MCF 10A (cell line): ENCODE measurements at regions not wholly inside any gene's neighbourhood (a gene's known extent, or its start where the extent isn't known, plus 50 kb on each side); places are given as distances from the start of the nearest gene placed in this dataset.

ENCODE experiments used
- BruUV-seq: library from RNA; stranded (reverse); fragments of 400-500 nt; replicated peaks from 2 replicates; lab custom pipeline; 2021; lab: Mats Ljungman, UMichigan
- CTCF ChIA-PET: fragments of 300-600 bp; sonication (Branson Sonifier 250); formaldehyde crosslinking; extraction: SDS; loops from one replicate; lab custom pipeline; 2021; ENCODE audit warnings: antibody characterized with exemption, inconsistent platforms; lab: Yijun Ruan, JAX
- POLR2A ChIA-PET: fragments of 300-600, 350-650 bp; sonication (Branson Sonifier 250); formaldehyde crosslinking; extraction: SDS; loops from one replicate; lab custom pipeline; 2020; ENCODE audit warnings: antibody characterized with exemption, inconsistent platforms; lab: Yijun Ruan, JAX
- DNase-seq: peaks from one replicate; pipeline ENCODE4 v3.0.0-alpha.2; 2018; ENCODE audit not compliant: unreplicated experiment
- H3K27ac Mint-ChIP-seq: one replicate; pipeline ENCODE4 v1.8.0; 2022; ENCODE audit warnings: mild to moderate bottlenecking, low read depth, mixed read lengths; ENCODE audit not compliant: unreplicated experiment
- H3K27me3 Mint-ChIP-seq: one replicate; pipeline ENCODE4 v1.8.0; 2022; ENCODE audit warnings: mixed read lengths; ENCODE audit not compliant: insufficient read depth, unreplicated experiment
- H3K36me3 Mint-ChIP-seq: one replicate; pipeline ENCODE4 v1.8.0; 2022; ENCODE audit warnings: mild to moderate bottlenecking, moderate library complexity, mixed read lengths; ENCODE audit not compliant: insufficient read depth, unreplicated experiment
- H3K4me1 Mint-ChIP-seq: one replicate; pipeline ENCODE4 v1.8.0; 2022; ENCODE audit warnings: mixed read lengths; ENCODE audit not compliant: insufficient read depth, unreplicated experiment
- H3K4me3 Mint-ChIP-seq: one replicate; pipeline ENCODE4 v1.8.0; 2022; ENCODE audit warnings: mild to moderate bottlenecking, moderate library complexity, mixed read lengths; ENCODE audit not compliant: unreplicated experiment
- H3K9me3 Mint-ChIP-seq: one replicate; pipeline ENCODE4 v1.8.0; 2022; ENCODE audit warnings: mixed read lengths; ENCODE audit not compliant: unreplicated experiment
- intact Hi-C: fragments of 100-400 bp; cut with micrococcal nuclease; formaldehyde crosslinking; loops from 2 replicates; pipeline ENCODE4 v1.14.1; 2022
- TF ChIP-seq, protein P1 (sequence below): fragments of 200-600 bp; IDR thresholded peaks from one replicate; pipeline ENCODE4 v1.8.0; 2022; ENCODE audit warnings: antibody characterized with exemption, mild to moderate bottlenecking; ENCODE audit not compliant: unreplicated experiment

DNA sequence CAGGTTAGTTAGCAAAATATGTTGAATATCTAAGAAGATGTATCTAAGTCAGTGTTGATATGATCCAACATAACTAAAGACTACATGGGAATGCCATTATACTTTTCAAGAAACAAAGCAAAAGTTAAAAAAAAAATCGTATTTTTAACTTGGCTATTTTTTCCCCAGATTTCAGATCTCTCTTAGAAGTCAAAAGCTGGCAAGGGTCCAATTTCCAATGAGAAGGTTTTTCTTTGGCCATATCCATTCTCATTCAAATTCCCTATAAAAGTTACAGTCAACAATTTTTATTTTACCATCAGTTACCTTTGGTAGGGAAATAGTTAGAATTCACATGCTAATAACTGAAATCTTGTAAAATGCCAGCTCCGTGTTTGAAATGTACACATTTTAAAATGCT is 70.5 kb upstream of the FAT3 start:
- BruUV-seq, result no TSS peak
- H3K27me3 Mint-ChIP-seq, result no peaks in the 10 kb centered on the region
- TF ChIP-seq, protein P1, sequence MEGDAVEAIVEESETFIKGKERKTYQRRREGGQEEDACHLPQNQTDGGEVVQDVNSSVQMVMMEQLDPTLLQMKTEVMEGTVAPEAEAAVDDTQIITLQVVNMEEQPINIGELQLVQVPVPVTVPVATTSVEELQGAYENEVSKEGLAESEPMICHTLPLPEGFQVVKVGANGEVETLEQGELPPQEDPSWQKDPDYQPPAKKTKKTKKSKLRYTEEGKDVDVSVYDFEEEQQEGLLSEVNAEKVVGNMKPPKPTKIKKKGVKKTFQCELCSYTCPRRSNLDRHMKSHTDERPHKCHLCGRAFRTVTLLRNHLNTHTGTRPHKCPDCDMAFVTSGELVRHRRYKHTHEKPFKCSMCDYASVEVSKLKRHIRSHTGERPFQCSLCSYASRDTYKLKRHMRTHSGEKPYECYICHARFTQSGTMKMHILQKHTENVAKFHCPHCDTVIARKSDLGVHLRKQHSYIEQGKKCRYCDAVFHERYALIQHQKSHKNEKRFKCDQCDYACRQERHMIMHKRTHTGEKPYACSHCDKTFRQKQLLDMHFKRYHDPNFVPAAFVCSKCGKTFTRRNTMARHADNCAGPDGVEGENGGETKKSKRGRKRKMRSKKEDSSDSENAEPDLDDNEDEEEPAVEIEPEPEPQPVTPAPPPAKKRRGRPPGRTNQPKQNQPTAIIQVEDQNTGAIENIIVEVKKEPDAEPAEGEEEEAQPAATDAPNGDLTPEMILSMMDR, result no peak
- H3K4me3 Mint-ChIP-seq, result no peak overlapping the region
- CTCF ChIA-PET, result no interaction called here
- no peak overlapping the region for H3K27ac Mint-ChIP-seq
- H3K9me3 Mint-ChIP-seq, result no peaks in the 10 kb centered on the region
- no peaks in the 10 kb centered on the region for H3K36me3 Mint-ChIP-seq
- POLR2A ChIA-PET, result interaction anchor here (0.7 kb wide), 1 partner anchor 19 kb away, joined by 3 read pairs; no protein-coding TSS in a partner anchor
- DNase-seq, result no peak
- intact Hi-C loops, result no loop called here
- H3K4me1 Mint-ChIP-seq, result no peaks in the 10 kb centered on the region

DNA sequence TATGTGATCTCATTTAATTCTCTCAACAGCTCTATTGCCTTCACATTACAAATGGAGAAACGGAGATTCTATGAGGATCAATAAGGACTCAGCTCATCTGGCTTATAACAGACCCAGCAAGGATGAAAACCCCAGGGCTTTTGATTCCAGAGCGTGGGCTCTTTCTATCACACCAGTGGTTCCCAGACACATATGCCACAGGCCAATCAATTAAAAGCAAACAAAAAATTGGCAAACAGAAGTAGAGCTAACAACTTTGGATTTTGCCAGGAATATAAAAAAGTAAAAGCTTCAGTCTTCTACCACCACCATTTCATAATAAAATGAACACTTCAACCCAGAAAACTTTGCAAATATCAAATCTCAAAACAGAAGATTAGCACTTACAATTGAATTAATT is 71.1 kb upstream of the FAT3 start:
- TF ChIP-seq, protein P1, result no peak
- intact Hi-C loops, result no loop called here
- BruUV-seq, result no TSS peak
- Mint-ChIP-seq H3K27me3 (no peaks in the 10 kb centered on the region), H3K9me3 (no peaks in the 10 kb centered on the region), H3K36me3 (no peaks in the 10 kb centered on the region), H3K4me3 (no peak overlapping the region), H3K27ac (no peak overlapping the region), H3K4me1 (no peaks in the 10 kb centered on the region)
- DNase-seq, result no peak
- ChIA-PET POLR2A (no interaction called here), CTCF (interaction anchor here (0.6 to 0.8 kb wide), 3 partner anchors 208 to 1553 kb away, joined by 3 to 4 read pairs (median 3); no protein-coding TSS in a partner anchor)

DNA sequence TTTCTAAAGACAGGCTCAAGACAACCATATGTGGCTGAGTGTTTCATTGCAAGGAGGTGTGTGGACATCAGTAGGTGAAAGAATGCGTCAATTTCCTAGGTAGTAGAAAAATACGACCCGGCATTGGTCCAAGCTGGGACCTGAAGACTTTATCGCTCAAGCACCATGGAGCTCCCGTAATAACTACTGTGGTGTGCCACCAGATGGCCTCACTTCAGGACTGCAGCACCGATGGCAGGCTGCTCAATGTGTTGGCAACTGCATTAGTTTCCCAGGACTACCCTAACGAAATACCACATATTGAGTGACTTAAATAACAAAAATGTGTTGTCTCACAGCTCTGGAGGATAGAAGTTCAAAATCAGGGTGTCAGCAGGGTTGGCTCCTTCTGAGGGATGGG is 72.4 kb upstream of the FAT3 start:
- no TSS peak for BruUV-seq
- H3K27ac Mint-ChIP-seq, result no peak overlapping the region
- CTCF ChIA-PET, result no interaction called here
- intact Hi-C loops, result no loop called here
- H3K4me1 Mint-ChIP-seq, result no peaks in the 10 kb centered on the region
- no peaks in the 10 kb centered on the region for H3K9me3 Mint-ChIP-seq
- DNase-seq, result peak; percentile 11
- H3K4me3 Mint-ChIP-seq, result no peak overlapping the region
- POLR2A ChIA-PET, result interaction anchor here (0.6 to 1.0 kb wide), 2 partner anchors 9 to 659 kb away, joined by 3 read pairs; no protein-coding TSS in a partner anchor
- H3K36me3 Mint-ChIP-seq, result no peaks in the 10 kb centered on the region
- no peaks in the 10 kb centered on the region for H3K27me3 Mint-ChIP-seq
- TF ChIP-seq, protein P1, result no peak

DNA sequence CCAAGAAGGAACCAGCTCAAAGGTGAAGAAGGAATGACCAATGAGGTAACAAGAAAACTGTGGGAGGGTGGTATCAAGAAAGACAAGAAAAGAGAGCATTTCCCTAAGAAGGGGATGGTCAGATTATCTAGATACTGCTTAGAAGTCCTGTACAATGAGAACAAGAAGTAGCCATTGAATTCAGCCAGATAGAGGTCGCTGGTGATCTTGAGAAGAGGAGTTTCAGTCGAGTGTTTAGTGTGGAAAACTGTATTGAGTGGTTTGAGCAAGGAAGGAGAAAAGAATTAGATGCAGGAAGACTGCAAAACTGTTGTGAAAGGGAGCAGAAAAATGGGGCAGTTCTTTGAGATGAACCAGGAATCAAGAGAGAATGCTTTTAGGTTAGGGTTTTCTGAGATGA is 74.6 kb upstream of the FAT3 start:
- peak; percentile 22 for DNase-seq
- CTCF ChIA-PET, result no interaction called here
- Mint-ChIP-seq H3K36me3 (no peaks in the 10 kb centered on the region), H3K27ac (no peak overlapping the region), H3K27me3 (no peaks in the 10 kb centered on the region), H3K9me3 (no peaks in the 10 kb centered on the region), H3K4me1 (no peaks in the 10 kb centered on the region), H3K4me3 (no peak overlapping the region)
- POLR2A ChIA-PET, result interaction anchor here (0.7 kb wide), 1 partner anchor 23 kb away, joined by 3 read pairs; no protein-coding TSS in a partner anchor
- no TSS peak for BruUV-seq
- intact Hi-C loops, result no loop called here
- TF ChIP-seq, protein P1, result no peak
